BLaER1 treated with 17β-estradiol and CSF1 and Interleukin-3, amounts not matched to agents 10 nM and 100 nM (cell line): ENCODE measurements at regions not wholly inside any gene's neighbourhood (a gene's known extent, or its start where the extent isn't known, plus 50 kb on each side); places are given as distances from the start of the nearest gene placed in this dataset.
A peak's percentile ranks its signal among the peaks of the same experiment; 100 is the strongest.

Source experiments
- H3K27ac ChIP-seq, 11 experiments: shearing (Covaris generic); formaldehyde crosslinking; 2 replicates each; pipeline ENCODE4 v1.8.1; 2022
- H3K27me3 ChIP-seq, 11 experiments: shearing (Covaris generic); formaldehyde crosslinking; 2 replicates each; pipeline ENCODE4 v1.8.1; 2022
- H3K36me3 ChIP-seq, 11 experiments: shearing (Covaris generic); formaldehyde crosslinking; 2 replicates each; pipeline ENCODE4 v1.8.1; 2022
- H3K4me1 ChIP-seq, 10 experiments: shearing (Covaris generic); formaldehyde crosslinking; 2 replicates each; pipeline ENCODE4 v1.8.1; 2022
- H3K4me2 ChIP-seq, 11 experiments: shearing (Covaris generic); formaldehyde crosslinking; 2 replicates each; pipeline ENCODE4 v1.8.1; 2022
- H3K4me3 ChIP-seq, 10 experiments: shearing (Covaris generic); formaldehyde crosslinking; 2 replicates each; pipeline ENCODE4 v1.8.1; 2022
- H3K9ac ChIP-seq, 11 experiments: shearing (Covaris generic); formaldehyde crosslinking; 2 replicates each; pipeline ENCODE4 v1.8.1; 2022
- H3K9me3 ChIP-seq, 11 experiments: shearing (Covaris generic); formaldehyde crosslinking; replicated peaks in 1 of 11; 2 replicates each; pipeline ENCODE4 v1.8.1; 2022
- H4K20me1 ChIP-seq, 11 experiments: shearing (Covaris generic); formaldehyde crosslinking; 2 replicates each; pipeline ENCODE4 v1.8.1; 2022
- Cebpa-rat ChIP-seq, 11 experiments: shearing (Covaris generic); IDR thresholded peaks; 2 replicates each; pipeline ENCODE4 v1.8.1; 2022

DNA sequence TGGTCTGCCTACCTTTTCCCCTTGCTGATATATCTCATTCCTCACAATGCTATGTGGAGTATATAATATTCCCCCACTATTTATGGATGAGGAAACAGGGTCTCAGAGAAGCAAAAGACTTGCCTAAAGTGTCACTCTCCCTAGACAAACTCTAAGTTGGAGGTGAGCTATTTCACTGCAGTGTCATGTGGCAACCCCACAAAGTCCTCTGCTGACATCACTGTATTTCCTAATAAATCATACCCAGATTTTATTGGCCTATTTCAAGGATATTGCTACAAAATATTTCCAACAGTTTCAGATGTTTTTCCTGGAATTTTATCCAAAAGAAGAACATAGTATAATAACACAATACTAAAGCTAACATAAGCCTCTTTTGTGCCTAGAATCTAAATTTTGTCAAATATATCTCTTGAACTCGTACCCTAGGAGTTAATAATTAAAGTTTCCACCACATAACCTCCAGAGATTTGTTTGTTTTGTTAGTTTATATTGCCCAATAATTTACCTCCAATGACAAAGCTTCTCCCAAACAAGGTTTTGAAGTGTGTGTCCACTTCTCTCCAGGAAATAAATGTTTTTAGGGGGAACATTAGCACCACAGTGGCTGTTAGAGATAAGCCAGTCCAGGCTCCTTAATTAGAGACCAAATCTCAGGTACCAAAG is 215.1 kb downstream of the ASCL1 start:
- Histone ChIP-seq H3K4me2 (no peak overlapping the region), H3K36me3 (no peaks in the 10 kb centered on the region), H4K20me1 (no peaks in the 10 kb centered on the region), H3K27me3 (no peaks in the 10 kb centered on the region), H3K9ac (no peak overlapping the region), H3K9me3 (no peaks in the 10 kb centered on the region), H3K4me3 (no peak overlapping the region), H3K4me1 (no peaks in the 10 kb centered on the region), H3K27ac (no peak overlapping the region)
- TF ChIP-seq Cebpa-rat (IDR thresholded peaks at IDR 0.05) = no peak

- H3K4me2 ChIP-seq = no peak overlapping the region
- H3K4me3 ChIP-seq = no peak overlapping the region
- TF ChIP-seq Cebpa-rat (IDR thresholded peaks at IDR 0.05) = 0 out of 22 replicates have a peak, but pooled peaks of 1 of the 11 experiments have one; percentile 13
- H3K4me1 ChIP-seq = no peaks in the 10 kb centered on the region
- no peaks in the 10 kb centered on the region for H4K20me1 ChIP-seq
- H3K27me3 ChIP-seq = no peaks in the 10 kb centered on the region
- no peak overlapping the region for H3K9ac ChIP-seq
- H3K36me3 ChIP-seq = no peaks in the 10 kb centered on the region
- H3K9me3 ChIP-seq = no peaks in the 10 kb centered on the region
- H3K27ac ChIP-seq = no peak overlapping the region
Measured at GRCh38 chr12:103175625-103176024, 218.2 kb downstream of the ASCL1 start.

- Histone ChIP-seq H3K4me2 (no peak overlapping the region), H3K9ac (no peak overlapping the region), H3K4me1 (peaks cover 0 to 7% (median 0%) of the 10 kb centered on the region in 10 experiments; a peak in 2 of 20 replicates), H3K27ac (no peak overlapping the region), H3K27me3 (no peaks in the 10 kb centered on the region), H3K9me3 (no peaks in the 10 kb centered on the region), H3K36me3 (no peaks in the 10 kb centered on the region), H3K4me3 (no peak overlapping the region), H4K20me1 (no peaks in the 10 kb centered on the region)
- TF ChIP-seq Cebpa-rat (IDR thresholded peaks at IDR 0.05) = no peak
Measured at GRCh38 chr12:103177639-103178255, 220.3 kb downstream of the ASCL1 start.

GRCh38 chr12:103178366-103179080 is 221.0 kb downstream of the ASCL1 start:
- Histone ChIP-seq H4K20me1 (no peaks in the 10 kb centered on the region), H3K27me3 (no peaks in the 10 kb centered on the region), H3K9me3 (no peaks in the 10 kb centered on the region), H3K4me1 (peaks cover 0 to 7% (median 0%) of the 10 kb centered on the region in 10 experiments; a peak in 2 of 20 replicates), H3K4me2 (no peak overlapping the region), H3K27ac (no peak overlapping the region), H3K4me3 (no peak overlapping the region), H3K9ac (no peak overlapping the region), H3K36me3 (no peaks in the 10 kb centered on the region)
- TF ChIP-seq Cebpa-rat (IDR thresholded peaks at IDR 0.05) = no peak

DNA sequence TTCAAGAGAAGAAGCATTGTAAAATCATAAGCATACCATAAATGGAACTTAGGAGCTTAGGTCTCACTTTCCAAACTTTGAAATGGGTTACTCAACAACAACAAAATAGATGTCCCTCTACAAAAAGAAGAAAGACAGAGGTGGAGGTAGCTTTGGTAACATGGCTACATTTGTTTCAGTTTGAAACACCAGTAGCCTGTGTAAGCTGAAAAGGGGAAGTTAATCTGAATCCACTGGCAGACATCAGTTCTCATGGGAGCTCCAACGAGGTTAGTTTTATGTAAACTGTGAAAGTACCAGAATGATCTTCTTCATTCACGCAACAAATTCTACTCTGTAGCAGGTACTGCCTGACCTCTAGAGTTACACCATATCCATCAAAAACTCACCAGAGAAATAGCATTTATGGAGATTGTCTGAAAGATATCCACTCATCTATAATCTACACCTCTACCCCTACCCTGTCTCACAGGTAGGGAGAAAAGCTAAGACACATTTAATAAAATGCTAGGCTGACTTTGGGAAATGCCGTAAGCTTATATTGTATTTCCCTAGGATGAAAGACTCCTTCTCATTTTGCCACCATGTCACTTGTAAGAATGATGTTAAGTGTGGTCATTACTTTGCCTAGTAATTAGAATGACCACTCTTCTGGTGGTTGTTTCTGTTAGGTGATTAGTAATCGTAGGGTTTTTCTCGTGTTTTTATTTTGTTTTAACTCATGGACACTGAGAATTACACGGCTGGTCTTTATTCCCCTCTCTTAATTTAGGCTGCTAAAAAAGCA is 224.1 kb downstream of the ASCL1 start:
- no peak overlapping the region for H3K27ac ChIP-seq
- no peak overlapping the region for H3K4me3 ChIP-seq
- H3K4me2 ChIP-seq = 0 out of 22 replicates have a peak overlapping the region, but pooled peaks of 1 of the 11 experiments have one; percentile 9
- no peaks in the 10 kb centered on the region for H3K36me3 ChIP-seq
- no peaks in the 10 kb centered on the region for H3K9me3 ChIP-seq
- H3K27me3 ChIP-seq = no peaks in the 10 kb centered on the region
- no peak for TF ChIP-seq Cebpa-rat (IDR thresholded peaks at IDR 0.05)
- H3K4me1 ChIP-seq = peaks cover 0 to 7% (median 0%) of the 10 kb centered on the region in 10 experiments; a peak in 2 of 20 replicates
- no peaks in the 10 kb centered on the region for H4K20me1 ChIP-seq
- H3K9ac ChIP-seq = no peak overlapping the region

DNA sequence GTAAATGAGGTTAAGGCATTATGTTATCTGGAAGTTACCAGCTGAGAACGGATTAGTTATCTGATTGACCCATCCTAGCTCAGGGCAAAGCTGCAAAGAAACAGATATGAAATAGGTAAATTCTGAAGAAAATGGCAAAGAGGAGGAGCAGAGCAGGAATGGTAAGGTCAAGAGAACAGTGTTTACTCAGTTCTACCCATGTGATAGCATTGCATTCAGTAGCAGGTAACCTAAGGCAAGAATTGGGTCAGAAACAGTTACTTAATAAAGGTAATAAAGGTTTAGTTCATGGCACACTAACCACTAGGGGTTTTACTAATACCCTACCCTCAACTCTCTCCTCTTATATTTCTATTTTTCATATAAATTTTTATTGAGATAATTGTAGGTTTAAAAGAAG is 224.8 kb downstream of the ASCL1 start:
- H3K27ac ChIP-seq = no peak overlapping the region
- no peak overlapping the region for H3K4me3 ChIP-seq
- H4K20me1 ChIP-seq = no peaks in the 10 kb centered on the region
- no peak overlapping the region for H3K9ac ChIP-seq
- no peaks in the 10 kb centered on the region for H3K27me3 ChIP-seq
- no peaks in the 10 kb centered on the region for H3K9me3 ChIP-seq
- peaks cover 0 to 7% (median 0%) of the 10 kb centered on the region in 10 experiments; a peak in 2 of 20 replicates for H3K4me1 ChIP-seq
- no peak for TF ChIP-seq Cebpa-rat (IDR thresholded peaks at IDR 0.05)
- H3K36me3 ChIP-seq = no peaks in the 10 kb centered on the region
- no peak overlapping the region for H3K4me2 ChIP-seq

GRCh38 chr12:103196467-103196866 is 239.0 kb downstream of the ASCL1 start:
- no peaks in the 10 kb centered on the region for H4K20me1 ChIP-seq
- H3K4me3 ChIP-seq = no peak overlapping the region
- peak in 6 of 11 experiments; percentile 17 to 91 (median 60); a peak in 9 of 22 replicates for TF ChIP-seq Cebpa-rat (IDR thresholded peaks at IDR 0.05)

DNA sequence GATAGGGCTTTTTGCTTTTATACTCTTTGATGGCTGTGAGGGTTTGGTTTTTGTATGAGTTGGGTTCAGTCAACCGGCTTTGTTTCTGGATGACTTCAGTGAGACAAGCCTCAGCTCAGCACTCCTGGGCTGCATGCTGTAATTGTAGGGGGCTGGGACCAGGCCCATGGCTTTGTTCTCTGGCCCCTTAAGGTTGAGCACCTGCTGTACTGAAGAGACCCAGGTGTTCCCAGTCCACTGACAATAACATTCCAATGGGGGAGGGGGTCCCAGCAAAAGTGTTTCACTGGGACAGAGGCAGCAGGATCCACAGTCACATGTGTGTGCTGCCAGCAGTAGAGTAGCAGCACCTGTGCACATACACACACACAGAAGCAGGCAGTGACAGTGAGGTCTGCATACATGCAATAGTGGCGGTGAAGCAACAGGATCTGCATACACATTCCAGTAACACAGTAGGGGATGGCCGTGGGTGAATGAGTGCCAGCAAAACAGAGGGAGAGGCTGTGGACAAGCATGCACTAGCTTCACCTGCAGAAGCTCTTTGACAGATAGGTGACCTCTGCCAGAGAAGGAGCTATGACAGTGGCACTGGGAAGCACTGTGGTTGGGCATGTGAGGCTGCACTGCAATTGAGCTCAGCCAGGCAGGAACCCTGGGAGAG is 240.4 kb downstream of the ASCL1 start:
- Histone ChIP-seq H3K27ac (no peak overlapping the region), H3K36me3 (no peaks in the 10 kb centered on the region), H3K4me1 (no peaks in the 10 kb centered on the region), H4K20me1 (no peaks in the 10 kb centered on the region), H3K4me3 (no peak overlapping the region), H3K9ac (no peak overlapping the region), H3K4me2 (no peak overlapping the region), H3K27me3 (no peaks in the 10 kb centered on the region), H3K9me3 (peaks cover 0 to 11% (median 9%) of the 10 kb centered on the region in 11 experiments; a peak in 8 of 22 replicates)
- TF ChIP-seq Cebpa-rat (IDR thresholded peaks at IDR 0.05) = no peak

More at GRCh38 chr12:103196467-103196866, 239.0 kb downstream of the ASCL1 start:
- Histone ChIP-seq H3K27me3 (no peaks in the 10 kb centered on the region), H3K4me1 (no peaks in the 10 kb centered on the region), H3K9ac (no peak overlapping the region), H3K36me3 (no peaks in the 10 kb centered on the region), H3K9me3 (peaks cover 0 to 19% (median 10%) of the 10 kb centered on the region in 11 experiments; a peak in 11 of 22 replicates), H3K27ac (no peak overlapping the region), H3K4me2 (no peak overlapping the region)
